ENCODE measurements at regions not wholly inside any gene's neighbourhood (a gene's known extent, or its start where the extent isn't known, plus 50 kb on each side); places are given as distances from the start of the nearest gene placed in this dataset.

- DNase-seq (ENCODE audit: low read depth), result no peak
These were observed 113.4 kb upstream of the PKDCC start for GRCh38 chr2:41934329-41934958.

- DNase-seq (ENCODE audit: low read depth), result no peak
These were observed 112.8 kb upstream of the PKDCC start for GRCh38 chr2:41935002-41935401.

DNA sequence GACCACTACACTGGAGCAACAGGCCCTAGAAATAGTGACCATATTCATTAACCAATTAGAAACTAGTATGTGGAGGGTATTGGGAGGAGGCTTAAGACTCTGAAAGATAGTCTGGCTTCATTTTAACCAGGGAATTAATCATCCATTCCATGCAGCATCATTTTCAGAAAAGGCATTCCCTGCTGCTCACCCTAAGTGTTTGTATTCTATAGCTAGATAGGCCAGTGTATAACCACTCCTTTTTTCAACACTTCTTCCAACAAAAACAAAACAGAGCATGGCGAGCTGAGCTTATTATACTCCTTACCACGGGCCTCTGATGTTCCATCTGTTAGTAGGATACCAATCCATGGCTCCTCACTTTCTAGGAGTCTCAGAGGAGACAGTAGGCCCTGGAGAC is 112.0 kb upstream of the PKDCC start:
- DNase-seq (ENCODE audit: low read depth), result no peak

- DNase-seq (ENCODE audit: low read depth), result no peak
These were observed 110.9 kb upstream of the PKDCC start for GRCh38 chr2:41936771-41937463.

DNA sequence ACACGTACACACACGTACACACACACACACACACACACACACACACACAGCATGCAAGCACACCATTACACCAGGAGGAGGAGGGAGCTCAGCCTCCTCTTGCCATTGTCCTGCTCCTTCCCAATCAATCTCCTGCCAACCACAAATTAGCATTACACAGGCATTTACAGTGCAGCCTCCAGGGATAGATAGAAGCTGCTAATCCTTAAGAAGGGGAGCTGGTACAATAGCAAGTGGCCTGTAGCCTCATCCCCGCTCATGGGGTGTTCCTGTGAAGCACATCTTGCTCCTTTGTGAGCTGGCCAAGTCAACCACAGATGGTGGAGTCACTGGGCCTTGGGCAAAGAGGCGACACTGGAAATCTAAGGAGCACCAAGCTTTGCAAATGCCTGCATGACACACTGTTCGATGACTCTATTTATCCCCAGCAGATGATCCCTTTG is 110.3 kb upstream of the PKDCC start:
- no peak for DNase-seq (ENCODE audit: low read depth)

- DNase-seq (ENCODE audit: low read depth), result no peak
These were observed 109.7 kb upstream of the PKDCC start for GRCh38 chr2:41937921-41938708.

- no peak for DNase-seq (ENCODE audit: low read depth)
These were observed 107.6 kb upstream of the PKDCC start for GRCh38 chr2:41940060-41940744.

GRCh38 chr2:41940745-41941063 is 107.1 kb upstream of the PKDCC start:
- DNase-seq (ENCODE audit: low read depth), result no peak

DNA sequence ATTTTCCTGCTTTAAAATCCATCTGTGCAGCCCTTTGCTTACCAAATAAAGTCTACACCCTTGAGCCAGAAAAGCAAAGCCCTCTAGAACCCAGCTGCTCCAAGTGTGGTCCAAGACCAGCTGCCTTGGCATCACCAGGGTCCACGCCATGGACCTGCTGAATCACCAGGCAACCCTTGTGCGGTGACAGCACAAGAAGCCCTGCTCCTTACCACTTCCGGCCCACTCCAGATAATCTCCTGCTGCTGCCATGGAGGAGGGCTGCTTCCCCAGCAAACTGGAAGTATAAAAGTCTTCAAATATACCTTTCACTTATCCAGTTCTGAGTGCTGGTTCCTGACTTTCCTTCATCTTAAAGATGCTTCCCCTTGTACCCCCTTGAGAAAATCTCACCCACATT is 106.0 kb upstream of the PKDCC start:
- DNase-seq (ENCODE audit: low read depth), result no peak

GRCh38 chr2:41942278-41942677 is 105.5 kb upstream of the PKDCC start:
- no peak for DNase-seq (ENCODE audit: low read depth)

GRCh38 chr2:41943159-41943558 is 104.7 kb upstream of the PKDCC start:
- DNase-seq (ENCODE audit: low read depth), result no peak

DNA sequence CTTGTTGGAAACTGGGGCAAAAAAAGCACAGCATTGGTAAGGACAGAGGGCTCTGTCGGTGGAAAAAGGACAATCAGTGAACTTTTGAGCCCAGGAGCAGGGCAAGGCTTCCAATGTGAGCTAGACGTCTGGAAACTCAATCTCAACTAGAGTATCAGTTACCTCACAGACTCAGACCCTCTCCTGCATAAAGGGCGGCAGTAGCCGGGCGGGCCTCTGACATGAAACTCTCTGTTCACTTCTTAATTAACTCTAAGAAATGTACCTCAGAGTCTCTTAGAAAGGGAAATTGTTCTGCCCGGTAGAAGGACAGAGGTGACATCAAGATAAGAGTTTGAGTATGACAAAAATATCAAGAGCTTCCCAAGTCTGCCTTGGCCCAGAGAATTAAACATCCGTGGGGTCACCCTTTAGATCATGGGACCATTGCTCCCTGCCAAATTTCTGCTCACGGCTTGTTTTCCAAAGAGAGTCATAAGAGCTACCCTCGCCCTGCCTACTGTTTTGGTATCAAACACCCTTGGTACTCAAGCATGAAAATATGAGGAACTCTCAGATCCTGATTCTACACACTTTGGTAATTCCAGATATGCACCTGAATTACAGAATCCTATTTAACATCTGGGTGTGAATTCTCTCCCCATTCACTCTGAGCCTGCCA is 103.5 kb upstream of the PKDCC start:
- no peak for DNase-seq (ENCODE audit: low read depth)

DNA sequence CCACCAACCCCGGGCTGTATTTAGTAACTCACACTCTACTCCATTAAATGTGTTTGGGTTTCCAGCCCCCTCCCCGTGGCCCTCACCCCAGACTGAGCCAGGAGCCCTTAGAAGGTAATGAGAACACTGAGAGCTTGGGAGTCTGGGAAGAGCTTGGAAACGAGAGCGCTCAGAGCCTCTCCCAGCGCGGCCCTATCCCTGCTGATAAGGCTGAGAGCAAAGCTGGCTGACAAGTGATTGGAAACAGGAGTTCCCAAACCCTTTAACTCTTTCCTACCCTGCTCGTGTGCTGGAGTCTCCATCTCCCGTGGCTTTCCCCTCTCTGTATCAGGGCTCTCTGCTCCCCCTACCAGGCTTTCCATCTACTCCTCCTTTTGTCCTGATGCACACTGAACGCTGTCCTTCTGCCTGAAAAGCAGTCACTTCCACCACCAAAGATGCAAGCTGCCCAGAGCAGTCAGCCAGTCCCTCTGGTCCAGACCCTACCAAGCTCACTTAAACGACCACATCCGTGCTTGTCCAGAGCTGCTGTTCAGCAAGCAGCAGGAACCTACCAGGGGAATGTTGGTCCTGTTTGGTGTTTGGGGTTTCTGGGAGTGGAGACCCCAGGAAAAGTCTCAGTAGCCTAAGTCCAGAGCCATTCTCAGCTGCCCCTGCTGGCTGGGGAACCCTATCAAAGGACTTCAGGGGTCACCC is 100.0 kb upstream of the PKDCC start:
- no peak for DNase-seq (ENCODE audit: low read depth)

GRCh38 chr2:41948397-41948763 is 99.4 kb upstream of the PKDCC start:
- no peak for DNase-seq (ENCODE audit: low read depth)

DNA sequence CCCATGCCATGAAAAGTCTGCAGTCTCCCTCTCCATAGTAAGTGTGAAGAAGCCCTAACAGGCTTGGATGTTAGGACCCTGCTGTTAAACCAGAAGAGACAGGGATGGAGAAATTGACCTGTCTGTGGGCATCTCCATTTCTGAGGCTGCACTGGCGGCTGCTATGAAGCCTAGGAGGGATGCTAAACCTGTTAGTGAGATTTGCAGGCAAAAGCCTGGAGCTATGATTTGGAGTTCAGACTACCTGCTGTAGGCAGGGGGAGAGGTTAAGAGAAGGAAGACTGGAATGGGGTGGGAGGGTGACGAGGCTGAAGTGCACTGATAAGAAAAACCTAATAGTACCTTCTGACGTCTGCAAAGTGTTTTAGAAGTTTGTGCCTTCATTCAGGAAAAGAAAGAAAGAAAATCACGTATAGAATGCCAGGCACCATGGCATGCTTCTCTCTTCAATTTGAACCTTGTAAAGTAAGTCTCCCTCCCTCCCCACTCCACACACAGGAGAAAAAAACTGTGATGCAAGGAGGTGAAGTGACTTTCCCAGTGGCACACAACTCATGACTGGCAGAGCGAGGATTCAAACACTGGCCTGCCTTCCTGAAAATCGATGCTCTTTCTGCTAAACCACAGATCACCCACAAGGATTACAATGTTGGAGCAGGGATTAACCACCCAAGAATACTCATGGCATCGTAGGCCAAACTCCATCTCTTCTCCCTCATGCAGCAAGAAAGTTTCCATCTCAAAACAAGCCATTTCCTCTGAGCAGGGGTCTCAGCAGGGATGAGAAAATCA is 98.5 kb upstream of the PKDCC start:
- no peak for DNase-seq (ENCODE audit: low read depth)

GRCh38 chr2:41949883-41950665 is 97.7 kb upstream of the PKDCC start:
- DNase-seq (ENCODE audit: low read depth), result no peak

- DNase-seq (ENCODE audit: low read depth), result no peak
These were observed 97.2 kb upstream of the PKDCC start for GRCh38 chr2:41950666-41950960.

DNA sequence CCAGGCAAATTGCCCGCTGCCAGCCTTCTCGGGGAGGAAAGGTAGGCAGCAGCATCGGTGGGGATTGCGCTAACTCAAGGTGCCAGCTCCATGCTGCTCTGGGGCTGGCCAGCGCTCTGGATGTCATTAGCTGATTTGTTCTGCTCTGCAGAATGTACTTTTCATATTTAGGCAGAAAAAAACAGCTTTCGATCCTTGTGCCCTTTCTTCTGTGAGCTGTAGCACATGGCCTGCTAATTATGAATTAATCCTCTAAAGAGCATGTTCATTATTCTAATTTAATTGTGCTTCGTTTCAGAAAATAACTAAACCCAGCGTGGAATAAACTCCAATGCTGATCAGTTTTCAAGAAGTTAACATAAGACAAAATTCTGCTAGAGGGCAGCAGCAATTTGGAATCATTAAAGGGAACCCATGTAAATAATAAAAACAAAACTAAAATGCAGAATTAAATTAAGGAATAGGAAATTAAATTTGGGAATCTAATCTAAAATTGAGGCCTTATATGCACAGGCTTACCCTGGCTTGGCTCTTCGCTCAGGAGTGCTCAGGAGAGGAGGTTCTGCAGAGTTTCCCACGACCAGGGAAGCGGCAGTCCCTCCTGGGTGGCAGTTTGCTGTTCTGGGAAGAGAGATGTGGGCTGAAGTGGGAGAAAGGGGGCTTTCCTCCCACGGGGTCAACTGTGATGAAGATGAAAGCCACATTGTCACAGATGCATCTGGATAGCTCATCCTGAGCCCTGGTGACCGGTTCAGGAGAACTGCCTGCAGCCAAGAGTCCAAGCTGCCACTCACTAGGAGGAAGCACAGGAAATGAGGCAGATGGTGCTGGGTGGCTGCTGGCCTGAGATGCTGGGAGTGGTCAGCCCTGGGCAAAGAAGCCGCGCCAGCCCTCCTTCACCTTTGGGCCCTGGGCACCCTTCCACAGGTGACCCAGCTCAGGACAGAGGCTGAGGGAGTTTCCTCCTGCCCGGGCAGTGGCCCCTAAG is 93.2 kb upstream of the PKDCC start:
- no peak for DNase-seq (ENCODE audit: low read depth)
